HUES64 (cell line): ENCODE measurements at regions not wholly inside any gene's neighbourhood (a gene's known extent, or its start where the extent isn't known, plus 50 kb on each side); places are given as distances from the start of the nearest gene placed in this dataset.
"Not testable (repeated sequence)": the region's sequence is repeated elsewhere in the genome, so short reads cannot be mapped to it uniquely, and the experiment has no call there.

Experiments used
- H3K27ac ChIP-seq: 2 replicates; pipeline ENCODE4 v1.7.0; 2013; ENCODE audit warnings: low read depth, low read length, inconsistent platforms
- H3K27me3 ChIP-seq: 2 replicates; pipeline ENCODE4 v1.6.1; 2013; ENCODE audit warnings: mild to moderate bottlenecking, low read length; ENCODE audit not compliant: insufficient read depth
- H3K36me3 ChIP-seq: 2 replicates; pipeline ENCODE4 v1.6.1; 2013; ENCODE audit warnings: mild to moderate bottlenecking, low read length; ENCODE audit not compliant: insufficient read depth
- H3K4me1 ChIP-seq: 2 replicates; pipeline ENCODE4 v1.6.1; 2013; ENCODE audit warnings: mild to moderate bottlenecking, low read length, moderate library complexity; ENCODE audit not compliant: insufficient read depth
- H3K4me3 ChIP-seq: 2 replicates; pipeline ENCODE4 v1.5.1; 2013; ENCODE audit warnings: mild to moderate bottlenecking, low read length, moderate library complexity
- H3K9ac ChIP-seq: 2 replicates; pipeline ENCODE4 v1.6.1; 2013; ENCODE audit warnings: mild to moderate bottlenecking, low read depth, low read length
- H3K9me3 ChIP-seq: 2 replicates; pipeline ENCODE4 v1.6.1; 2013; ENCODE audit warnings: low read depth, low read length; ENCODE audit not compliant: insufficient read depth
- WGBS: fragments of 150-250, 120-280 bp; methylation state at CpG from one replicate; pipeline ENCODE4 v1.1.7; 2013; ENCODE audit warnings: missing lambda C conversion rate; 5-methylcytosine and 5-hydroxymethylcytosine counted together

DNA sequence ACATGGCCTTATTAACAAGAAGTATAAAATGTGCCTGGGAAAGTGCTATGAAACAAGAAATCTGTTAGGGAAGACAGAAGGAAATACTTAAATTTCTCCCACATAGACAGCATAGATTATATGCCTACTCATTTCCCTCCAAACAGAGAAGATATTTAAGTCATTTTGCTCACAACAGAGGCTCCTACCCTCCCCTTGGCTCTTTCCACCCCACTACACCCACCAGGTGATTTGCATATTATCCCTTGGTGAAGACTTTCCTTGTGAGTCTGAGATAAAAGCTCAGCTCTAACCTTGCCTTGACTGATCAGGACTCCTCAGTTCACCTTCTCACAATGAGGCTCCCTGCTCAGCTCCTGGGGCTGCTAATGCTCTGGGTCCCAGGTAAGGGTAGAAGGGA is 1245.1 kb downstream of the RPIA start:
- not testable (repeated sequence) for H3K9me3 ChIP-seq, H3K9ac ChIP-seq, H3K27ac ChIP-seq, H3K36me3 ChIP-seq, H3K27me3 ChIP-seq, H3K4me1 ChIP-seq, H3K4me3 ChIP-seq

DNA sequence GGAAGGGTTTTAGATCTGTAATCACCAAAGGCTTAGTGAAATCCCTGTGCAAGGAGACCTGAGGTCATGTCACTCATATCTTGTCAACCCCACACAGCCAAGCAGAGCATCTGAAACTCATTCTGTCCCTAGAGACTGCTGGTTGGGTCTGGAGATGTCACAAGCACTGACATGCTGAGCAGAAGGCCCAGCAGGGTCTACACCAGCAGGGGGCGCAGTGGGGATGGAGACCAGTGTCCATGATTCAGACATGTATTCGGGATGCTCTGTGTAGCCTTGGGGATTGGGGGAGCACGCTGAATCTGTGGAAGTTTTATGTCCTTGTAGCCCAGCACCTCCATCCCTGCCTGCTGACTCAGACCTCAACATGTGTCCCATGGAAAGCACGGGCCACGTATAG is 1247.3 kb downstream of the RPIA start:
- not testable (repeated sequence) for H3K27ac ChIP-seq, H3K4me3 ChIP-seq, H3K9me3 ChIP-seq, H3K4me1 ChIP-seq, H3K27me3 ChIP-seq, H3K9ac ChIP-seq, H3K36me3 ChIP-seq
- 72% methylated on average over 5 of the region's 5 CpGs for WGBS

DNA sequence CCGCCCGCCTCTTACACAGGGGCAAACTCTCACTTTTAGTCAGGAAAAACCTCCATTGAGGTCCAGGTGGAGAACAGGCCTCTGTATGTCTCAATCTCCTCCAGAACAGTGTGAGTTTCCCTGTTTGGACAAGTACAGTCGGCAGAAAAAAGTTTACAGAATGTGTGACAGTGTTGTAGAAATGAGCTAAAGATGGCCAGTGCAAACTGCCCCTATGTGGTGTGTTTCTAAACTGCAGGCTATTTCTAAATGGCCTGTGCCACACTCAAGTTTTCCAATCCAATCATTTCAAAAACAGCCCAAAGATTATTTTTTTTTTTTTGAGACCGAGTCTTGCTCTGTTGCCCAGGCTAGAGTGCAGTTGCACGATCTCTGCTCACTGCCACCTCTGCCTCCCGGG is 1252.8 kb downstream of the RPIA start:
- H3K4me1 ChIP-seq, H3K9ac ChIP-seq: not testable (repeated sequence)
- no CpG with 5 or more reads among the region's 6 CpGs for WGBS

DNA sequence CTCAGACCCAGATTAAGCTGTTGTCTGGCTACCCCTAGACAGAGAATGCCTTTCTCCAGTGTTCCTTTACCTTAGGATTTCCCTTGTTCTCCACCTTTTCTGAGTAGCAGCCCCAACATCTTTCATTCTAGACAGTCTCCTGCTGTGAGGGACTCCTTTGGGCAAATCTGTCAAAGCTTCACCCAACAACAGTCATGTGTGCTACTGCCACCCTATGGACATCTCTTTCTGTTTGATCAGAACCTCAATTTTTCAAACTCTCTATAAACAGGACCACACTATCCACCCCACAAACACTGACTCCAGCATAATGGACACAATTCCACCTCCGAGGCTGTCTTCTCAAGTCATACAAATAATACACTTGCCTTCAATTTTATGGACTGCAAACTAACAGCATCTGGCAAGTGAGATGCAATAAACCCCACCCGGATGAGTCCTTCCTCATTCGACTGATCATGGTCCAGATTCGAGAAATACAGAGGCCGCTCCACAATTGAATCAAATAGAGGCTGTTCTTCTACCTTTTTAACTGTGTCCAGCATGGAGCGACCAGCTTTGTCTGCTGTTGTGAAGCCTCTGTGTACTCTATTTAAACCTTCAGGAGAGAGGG is 1253.6 kb downstream of the RPIA start:
- not testable (repeated sequence) for H3K27ac ChIP-seq, H3K27me3 ChIP-seq, H3K4me1 ChIP-seq, H3K9me3 ChIP-seq, H3K9ac ChIP-seq, H3K36me3 ChIP-seq, H3K4me3 ChIP-seq
- WGBS: no CpG with 5 or more reads among the region's 6 CpGs

More for the DNA sequence above, 1252.8 kb downstream of the RPIA start:
- H3K27me3 ChIP-seq, H3K36me3 ChIP-seq, H3K27ac ChIP-seq, H3K9me3 ChIP-seq, H3K4me3 ChIP-seq: not testable (repeated sequence)

DNA sequence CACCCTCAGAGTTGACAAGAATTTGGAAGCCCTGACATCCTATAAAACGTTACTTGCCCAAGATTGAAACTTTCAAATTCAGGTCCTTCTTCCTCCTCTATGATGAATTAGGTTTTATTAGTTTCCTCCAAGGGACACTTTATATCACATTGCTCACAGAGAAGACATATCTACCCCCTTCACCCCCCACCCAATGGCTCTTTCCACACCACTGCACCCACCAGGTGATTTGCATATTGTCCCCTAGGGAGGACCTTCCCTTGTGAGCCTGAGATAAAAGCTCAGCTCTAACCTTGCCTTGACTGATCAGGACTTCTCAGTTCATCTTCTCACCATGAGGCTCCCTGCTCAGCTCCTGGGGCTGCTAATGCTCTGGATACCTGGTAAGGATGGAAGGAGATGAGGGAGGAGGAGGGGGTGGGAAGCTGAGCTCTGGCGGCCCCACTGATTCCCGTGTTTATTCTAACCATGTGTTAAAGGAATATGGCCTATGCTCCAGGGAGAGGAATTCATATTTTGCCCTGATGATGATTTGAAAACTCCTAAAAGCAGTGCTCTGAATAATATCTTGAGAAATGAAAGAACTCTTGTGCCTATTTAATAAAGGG is 1255.8 kb downstream of the RPIA start:
- not testable (repeated sequence) for H3K4me1 ChIP-seq, H3K27me3 ChIP-seq, H3K4me3 ChIP-seq, H3K36me3 ChIP-seq, H3K9ac ChIP-seq, H3K9me3 ChIP-seq, H3K27ac ChIP-seq
- WGBS: 82% methylated on average over 2 of the region's 3 CpGs

DNA sequence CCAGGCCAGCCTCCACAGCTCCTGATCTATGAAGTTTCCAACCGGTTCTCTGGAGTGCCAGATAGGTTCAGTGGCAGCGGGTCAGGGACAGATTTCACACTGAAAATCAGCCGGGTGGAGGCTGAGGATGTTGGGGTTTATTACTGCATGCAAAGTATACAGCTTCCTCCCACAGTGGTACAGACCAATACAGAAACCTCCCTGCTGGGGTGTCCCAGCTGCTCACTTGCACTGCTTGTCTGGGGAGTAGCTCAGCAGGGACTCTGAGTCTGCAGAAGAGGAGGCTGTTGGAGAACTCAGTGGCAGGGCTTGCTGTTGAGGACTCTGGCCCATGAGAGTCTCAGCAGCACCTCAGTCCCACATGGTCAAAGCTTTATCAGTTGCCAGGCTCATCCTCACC is 1256.6 kb downstream of the RPIA start:
- H3K4me3 ChIP-seq, H3K36me3 ChIP-seq, H3K9me3 ChIP-seq, H3K27me3 ChIP-seq, H3K27ac ChIP-seq, H3K4me1 ChIP-seq, H3K9ac ChIP-seq: not testable (repeated sequence)
- 66% methylated on average over 2 of the region's 3 CpGs for WGBS

DNA sequence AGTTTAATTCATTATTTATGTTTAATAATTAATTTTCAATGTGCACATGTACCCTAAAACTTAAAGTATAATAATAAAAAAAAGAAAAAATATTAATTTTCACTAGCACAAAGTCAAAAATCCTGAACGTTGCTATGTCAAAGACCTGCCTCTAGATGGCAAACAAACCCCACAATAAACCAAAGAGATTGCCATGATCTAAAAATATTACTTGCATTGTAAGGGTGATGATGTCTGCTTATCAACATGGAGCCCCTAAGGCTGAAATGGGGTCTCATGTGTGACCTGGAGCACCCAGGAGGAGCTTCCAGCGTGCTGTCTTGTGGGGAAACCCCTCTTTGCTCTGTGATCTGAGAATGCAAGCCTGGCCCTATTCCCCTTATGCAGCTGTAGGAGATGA is 1259.3 kb downstream of the RPIA start:
- not testable (repeated sequence) for H3K9ac ChIP-seq, H3K4me3 ChIP-seq, H3K4me1 ChIP-seq, H3K9me3 ChIP-seq, H3K27ac ChIP-seq, H3K36me3 ChIP-seq, H3K27me3 ChIP-seq
- no CpG with 5 or more reads among the region's 2 CpGs for WGBS

DNA sequence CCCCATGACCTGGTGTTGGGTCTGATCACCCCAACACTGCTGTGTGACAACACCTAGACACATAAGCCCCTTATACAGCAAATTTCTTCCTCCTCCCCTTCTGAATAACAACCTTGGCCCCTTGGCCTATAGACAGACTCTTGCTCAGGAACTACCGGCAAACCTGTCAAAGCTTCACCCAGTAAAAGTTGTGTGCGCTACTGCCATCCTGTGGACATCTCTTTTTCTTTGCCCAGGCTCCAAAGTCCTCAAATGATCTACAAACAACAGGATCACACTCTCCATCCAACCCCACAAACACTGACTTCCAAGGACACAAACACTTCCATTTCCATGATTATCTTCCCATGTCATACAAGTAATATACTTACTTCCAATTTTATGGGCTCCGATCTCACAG is 1265.8 kb downstream of the RPIA start:
- not testable (repeated sequence) for H3K27me3 ChIP-seq, H3K9me3 ChIP-seq, H3K36me3 ChIP-seq, H3K27ac ChIP-seq, H3K9ac ChIP-seq, H3K4me1 ChIP-seq, H3K4me3 ChIP-seq
- 91% methylated on average over 3 of the region's 3 CpGs for WGBS

DNA sequence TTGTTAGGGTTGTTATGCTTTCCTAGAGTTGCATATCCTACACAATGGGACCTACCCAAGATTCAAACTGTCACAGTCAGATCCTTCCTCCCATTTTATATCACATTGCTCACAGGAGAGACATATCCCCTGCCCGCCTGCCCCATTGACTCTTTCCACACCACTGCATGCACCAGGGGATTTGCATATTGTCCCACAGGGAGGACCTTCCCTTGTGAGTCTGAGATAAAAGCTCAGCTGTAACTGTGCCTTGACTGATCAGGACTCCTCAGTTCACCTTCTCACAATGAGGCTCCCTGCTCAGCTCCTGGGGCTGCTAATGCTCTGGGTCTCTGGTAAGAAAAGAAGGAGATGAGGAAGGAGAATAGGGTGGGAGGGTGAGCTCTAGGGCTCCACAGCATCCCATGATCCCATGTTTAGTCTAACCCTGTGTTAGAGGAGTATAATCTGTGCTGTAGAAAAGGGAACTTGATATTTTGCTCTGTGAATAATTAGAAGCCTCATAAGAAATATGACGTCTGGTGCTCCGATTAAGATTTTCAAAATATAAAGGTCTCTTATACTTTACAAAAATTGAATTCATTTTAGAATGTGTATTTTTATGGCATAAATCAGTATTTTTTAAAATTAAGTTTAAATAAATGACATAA is 1268.4 kb downstream of the RPIA start:
- not testable (repeated sequence) for H3K27ac ChIP-seq, H3K9ac ChIP-seq, H3K36me3 ChIP-seq, H3K9me3 ChIP-seq, H3K4me3 ChIP-seq, H3K27me3 ChIP-seq, H3K4me1 ChIP-seq
- no CpG with 5 or more reads among the region's 3 CpGs for WGBS

DNA sequence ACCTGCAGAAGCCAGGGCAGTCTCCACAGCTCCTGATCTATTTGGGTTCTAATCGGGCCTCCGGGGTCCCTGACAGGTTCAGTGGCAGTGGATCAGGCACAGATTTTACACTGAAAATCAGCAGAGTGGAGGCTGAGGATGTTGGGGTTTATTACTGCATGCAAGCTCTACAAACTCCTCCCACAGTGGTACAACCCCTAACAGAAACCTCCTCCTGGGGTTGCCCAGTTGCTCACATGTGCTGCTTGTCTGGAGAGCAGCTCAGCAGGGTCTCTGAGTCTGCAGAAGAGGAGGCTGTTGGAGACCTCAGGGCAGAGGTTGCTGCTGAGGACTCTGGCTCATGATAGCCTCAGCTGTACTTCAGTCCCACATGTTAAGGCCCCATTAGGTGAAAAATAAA is 1269.1 kb downstream of the RPIA start:
- WGBS: no CpG with 5 or more reads among the region's 2 CpGs
- not testable (repeated sequence) for H3K27ac ChIP-seq, H3K4me1 ChIP-seq, H3K4me3 ChIP-seq, H3K9ac ChIP-seq, H3K36me3 ChIP-seq, H3K27me3 ChIP-seq, H3K9me3 ChIP-seq

DNA sequence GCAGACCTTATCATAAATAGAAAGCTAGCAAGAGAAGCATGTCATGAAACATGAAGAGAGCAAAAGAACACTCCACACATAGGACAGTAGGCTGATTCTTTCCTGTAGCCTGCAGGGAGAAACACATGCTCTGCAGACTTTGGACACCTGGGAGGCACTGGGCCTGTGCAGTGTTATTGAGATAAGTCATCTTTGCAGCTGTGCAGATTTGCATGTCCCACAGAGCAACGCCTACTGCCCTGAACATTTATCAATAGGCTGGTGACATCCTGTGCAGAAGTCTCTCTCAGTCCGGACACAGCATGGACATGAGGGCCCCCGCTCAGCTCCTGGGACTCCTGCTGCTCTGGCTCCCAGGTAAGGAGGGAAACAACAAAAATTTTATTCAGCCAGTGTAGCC is 1277.1 kb downstream of the RPIA start:
- not testable (repeated sequence) for H3K9me3 ChIP-seq, H3K4me1 ChIP-seq, H3K4me3 ChIP-seq, H3K27ac ChIP-seq, H3K36me3 ChIP-seq, H3K9ac ChIP-seq, H3K27me3 ChIP-seq
- WGBS: 61% methylated on average over 3 of the region's 3 CpGs

DNA sequence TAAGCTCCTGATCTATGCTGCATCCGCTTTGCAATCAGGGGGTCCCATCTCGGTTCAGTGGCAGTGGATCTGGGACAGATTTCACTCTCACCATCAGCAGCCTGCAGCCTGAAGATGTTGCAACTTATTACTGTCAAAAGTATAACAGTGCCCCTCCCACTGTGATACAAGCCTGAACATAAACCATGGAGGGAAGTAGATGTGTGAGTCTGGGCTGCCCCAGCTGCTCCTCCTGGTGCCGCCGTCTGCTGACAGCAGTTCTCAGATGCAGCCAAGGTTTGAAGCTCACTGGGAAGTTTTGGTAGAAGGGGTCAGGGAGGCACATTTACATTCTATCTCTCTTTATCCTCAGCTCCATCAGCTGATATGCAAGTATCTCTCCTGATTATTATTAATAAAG is 1277.7 kb downstream of the RPIA start:
- not testable (repeated sequence) for H3K4me1 ChIP-seq, H3K4me3 ChIP-seq, H3K36me3 ChIP-seq, H3K9me3 ChIP-seq, H3K9ac ChIP-seq, H3K27me3 ChIP-seq, H3K27ac ChIP-seq
- 68% methylated on average over 2 of the region's 4 CpGs for WGBS
